CD4-positive, alpha-beta T cell treated with Interleukin-15 for 1 hour (primary cell): ENCODE measurements at regions not wholly inside any gene's neighbourhood (a gene's known extent, or its start where the extent isn't known, plus 50 kb on each side); places are given as distances from the start of the nearest gene placed in this dataset.

Source experiments
- DNase-seq: peaks from one replicate; pipeline ENCODE4 v3.0.0-alpha.2; 2020

DNA sequence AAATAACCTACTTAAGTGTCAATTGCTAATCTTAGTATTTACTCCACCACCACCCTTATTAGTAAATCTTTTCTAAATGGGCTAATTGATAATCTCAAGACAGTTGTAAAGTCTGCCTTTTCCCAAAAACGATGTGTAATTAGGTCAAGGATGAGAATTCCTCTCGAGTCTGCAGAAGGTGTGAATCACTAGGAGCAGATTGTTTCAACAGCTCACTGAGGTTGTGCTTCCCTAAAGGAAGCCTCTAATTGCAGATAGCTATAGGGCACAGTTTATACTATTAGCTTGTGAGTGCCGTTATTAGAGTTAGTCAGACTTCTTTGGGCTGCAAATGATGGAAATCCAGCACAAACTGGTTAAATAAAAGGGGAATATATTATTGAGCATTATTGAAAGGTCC lies 84.9 kb downstream of the C11orf91 start:
- DNase-seq, result no peak

DNA sequence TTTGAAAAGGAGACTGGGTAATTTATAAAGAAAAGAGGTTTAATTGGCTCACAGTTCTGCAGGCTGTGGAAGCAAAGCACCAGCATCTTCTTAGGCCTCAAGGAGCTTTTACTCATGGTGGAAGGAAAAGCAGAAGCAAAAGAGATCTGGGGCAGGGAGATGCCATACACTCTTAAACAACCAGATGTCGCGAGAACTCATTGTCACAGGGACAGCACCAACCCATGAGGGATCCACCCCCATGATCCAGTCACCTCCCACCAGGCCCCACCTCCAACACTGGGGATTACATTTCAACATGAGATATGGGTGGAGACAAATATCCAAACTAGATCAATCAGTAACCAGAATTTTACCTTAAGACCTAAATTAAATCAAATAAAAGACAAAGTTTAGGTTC lies 87.2 kb downstream of the C11orf91 start:
- no peak for DNase-seq

DNA sequence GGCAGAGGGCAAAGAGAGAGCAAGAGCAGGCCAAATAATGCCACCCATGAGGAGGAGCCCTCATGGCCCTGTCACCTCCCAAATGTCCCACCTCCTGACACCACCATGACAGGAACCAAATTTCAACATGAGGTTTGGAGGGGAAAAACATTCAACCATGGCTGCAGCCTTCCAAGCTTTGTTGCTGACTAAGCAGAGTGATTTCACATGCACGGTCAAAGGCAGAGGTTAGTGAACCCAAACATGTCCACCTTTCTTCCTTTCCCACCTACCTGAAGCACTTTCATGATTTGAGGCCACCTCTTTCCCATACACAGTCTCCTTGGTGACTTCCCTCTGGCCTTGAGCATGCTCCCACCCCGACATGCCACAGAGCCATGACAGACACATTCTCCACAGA lies 89.7 kb downstream of the C11orf91 start:
- DNase-seq, result no peak

DNA sequence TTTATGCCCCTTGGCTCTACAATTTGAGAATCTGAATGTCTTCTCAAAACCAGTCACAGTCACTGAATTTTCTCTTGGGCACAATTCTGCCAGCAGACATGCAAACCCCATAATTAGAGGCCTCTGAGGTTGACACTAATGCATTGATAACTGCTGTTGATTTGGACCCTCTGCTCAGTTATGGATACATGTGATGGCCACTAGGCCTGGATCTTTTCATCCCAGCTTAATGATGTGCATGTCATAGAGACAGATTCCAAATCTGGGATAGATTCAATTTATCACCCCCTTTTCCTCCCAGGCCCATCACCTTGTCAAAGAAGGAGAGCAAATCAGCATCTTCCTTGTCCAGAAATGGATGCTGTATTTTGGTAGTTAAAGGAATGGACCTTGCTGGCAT lies 92.2 kb downstream of the C11orf91 start:
- no peak for DNase-seq

DNA sequence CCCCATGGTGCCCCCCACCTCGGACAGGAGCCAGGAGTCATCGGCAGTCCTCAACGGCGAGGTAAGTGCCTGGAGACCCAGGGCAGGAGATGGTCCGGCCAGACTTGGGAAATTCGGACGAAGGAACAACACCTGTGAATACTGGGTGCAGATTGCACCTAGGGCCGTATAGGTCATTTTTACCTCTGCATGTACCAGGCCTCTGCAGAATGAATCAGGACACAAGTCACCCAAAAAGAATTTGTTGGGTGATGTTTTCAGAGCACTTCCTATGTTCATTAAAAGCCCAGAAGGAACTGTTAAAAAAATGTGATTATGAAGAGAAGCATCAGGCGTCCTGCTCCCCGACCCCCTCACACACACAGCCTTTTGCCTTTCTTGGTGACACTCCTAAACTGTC lies 93.9 kb downstream of the C11orf91 start:
- DNase-seq, result no peak

DNA sequence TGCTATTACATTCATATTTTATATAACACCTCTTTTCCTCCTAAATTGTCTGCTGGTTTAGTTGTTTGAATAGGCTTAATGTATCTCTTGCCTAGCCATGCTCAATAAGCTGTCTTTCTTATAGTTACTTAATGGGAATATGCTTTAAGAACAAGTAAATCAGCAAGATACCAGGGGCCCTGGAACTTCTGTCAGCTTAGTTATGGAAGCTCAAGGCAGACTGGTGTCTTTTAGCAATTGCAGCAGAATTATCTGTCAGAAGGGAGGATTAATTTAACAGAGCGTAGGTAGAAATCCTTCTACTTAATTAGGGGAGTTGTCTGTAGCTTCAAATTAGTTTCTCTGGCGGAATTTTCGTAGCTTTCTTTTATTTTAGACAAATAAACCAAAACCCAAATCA lies 94.9 kb downstream of the C11orf91 start:
- no peak for DNase-seq

DNA sequence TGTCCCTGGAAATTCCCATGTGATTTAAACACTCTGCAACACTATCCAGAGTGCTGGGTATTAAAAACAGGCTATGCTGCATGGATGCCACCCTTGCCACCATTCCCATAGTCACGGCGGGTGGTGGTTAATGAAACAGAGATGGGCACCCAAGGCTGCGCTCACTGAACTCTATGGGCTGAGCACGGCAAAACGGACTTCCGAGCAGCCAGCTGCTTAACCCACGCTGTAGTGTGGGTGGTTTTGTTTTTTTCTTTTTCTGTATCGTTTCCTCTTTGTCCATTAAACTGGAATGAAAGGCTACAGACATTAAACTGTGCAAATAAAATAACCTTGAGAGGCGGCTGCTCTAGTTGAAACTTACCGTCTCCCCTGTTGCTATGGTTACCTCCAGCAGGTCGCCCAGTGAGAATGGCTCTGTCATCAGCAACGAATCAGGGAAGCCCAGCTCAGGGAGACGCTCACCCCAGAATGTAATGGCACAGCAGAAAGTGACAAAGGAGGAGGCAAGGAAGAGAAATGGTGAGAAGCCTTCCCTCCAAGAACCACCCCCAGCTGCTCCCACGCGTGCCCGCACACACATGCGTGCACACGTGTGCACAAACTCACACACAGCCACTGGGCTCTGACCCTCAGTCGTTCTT lies 102.1 kb downstream of the C11orf91 start:
- no peak for DNase-seq

DNA sequence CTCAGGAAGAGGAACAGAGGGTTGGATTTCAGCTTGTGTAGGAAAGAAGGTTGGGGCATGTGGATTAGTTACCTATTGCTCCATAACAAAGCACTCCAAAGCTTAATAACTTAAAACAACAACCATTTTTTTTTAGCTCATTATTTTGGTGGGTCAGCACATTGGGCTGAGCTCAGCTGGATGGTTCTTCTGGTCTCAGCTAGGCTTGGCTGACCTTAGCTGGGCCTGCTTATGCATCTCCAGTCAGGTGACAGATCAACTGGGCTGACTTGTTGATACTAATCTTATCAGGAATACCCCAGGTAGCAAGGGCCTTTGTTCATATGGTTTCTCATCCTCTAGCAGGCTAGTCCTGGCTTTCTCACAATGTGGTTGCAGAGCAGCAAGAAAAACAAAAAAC lies 106.4 kb downstream of the C11orf91 start:
- DNase-seq, result no peak

DNA sequence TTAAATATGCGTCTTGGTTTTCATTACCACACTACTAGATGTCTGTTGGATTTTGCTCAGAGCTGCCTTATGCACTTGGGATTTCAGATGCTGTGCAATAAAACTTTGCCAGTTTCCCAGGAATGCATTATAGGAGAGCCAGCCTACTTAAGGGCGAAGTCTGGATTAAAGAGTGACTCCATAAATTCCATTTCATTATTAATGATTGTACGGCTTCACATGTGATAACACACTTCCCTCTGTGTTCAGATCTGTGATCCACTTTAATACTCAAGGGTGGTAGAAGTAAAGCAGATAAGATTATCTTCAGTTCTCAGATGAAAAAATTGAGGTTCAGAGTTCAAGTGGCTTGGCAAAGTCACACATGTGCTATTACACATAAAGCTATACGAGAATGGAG lies 110.2 kb downstream of the C11orf91 start:
- no peak for DNase-seq

DNA sequence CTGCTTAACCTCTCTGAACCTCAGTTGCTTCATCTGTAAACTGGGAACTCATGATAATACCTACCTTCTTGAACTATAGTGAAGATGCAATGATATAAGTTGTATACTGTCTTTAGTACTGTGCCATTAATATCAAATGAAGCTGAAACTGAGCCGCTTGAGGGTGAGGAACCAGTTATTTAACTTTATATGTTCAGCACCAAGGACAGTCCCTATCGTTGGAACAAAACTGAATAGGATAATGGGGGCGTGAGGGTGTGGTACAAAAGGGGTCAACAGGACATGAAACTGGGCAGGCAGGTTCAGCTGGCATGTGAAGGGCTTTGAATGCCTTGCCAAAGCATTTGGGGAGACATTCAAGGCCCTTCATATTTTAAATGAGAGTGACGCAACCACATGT lies 112.6 kb downstream of the C11orf91 start:
- DNase-seq, result no peak

DNA sequence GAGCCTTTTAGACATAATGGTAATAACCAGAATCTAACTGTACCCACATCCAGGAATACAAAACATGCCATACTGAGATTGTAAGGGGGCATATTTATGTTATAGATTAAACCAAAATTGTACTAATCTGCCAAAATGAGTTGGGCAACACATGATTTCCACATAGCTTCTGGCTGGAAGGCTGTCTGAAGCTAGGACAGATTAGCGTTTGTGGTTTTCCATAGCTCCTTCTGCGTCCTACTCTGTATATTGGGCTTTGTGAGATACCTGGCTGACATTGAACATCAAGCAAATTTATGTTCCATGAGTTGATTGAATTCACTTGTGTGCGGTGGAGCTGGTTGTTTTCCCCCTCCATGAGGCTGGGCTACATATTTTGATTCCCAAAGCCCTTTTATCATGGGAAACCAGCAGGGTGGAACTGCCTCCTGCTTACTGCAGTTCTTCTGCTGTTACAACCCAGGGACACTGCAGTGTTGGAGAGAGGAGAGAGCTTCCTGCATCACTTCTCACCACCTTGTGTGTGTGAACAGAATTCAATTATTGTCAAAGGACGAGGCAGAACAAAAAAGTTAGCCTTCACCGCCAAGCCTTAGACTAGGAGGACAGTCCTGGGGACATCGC lies 114.9 kb downstream of the C11orf91 start:
- DNase-seq, result no peak

DNA sequence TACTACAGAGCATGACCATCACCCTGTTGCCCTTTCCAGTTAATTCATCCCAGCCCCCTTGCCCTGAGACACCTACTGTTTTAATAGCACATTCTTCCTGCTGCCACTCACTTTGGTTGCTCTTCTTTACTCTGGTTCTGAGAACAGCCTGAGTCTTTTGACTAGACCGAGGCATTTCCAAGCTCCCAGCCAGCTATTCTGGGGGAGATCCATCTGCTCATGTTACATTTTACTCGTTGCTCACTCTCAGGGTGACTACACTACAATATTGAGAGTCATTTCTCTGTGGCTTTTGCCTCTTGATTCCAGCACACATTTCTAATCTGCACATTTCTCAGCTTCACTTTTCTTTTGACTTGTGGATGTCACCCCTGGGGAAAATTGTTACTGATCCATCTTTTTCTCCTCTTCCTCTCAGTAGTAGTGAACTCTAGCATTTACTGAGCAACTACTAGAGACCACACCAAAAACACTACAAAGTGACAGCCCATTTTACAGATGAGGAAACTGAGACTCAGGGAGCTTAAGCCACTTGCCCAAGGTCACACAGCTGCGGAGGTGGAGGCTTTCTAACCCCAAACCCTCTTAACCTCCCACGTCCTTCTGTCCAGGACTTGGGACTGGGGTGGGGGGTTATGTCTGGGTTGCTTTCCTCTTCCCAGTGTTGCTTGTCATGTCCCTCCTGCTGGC lies 117.8 kb downstream of the C11orf91 start:
- no peak for DNase-seq

DNA sequence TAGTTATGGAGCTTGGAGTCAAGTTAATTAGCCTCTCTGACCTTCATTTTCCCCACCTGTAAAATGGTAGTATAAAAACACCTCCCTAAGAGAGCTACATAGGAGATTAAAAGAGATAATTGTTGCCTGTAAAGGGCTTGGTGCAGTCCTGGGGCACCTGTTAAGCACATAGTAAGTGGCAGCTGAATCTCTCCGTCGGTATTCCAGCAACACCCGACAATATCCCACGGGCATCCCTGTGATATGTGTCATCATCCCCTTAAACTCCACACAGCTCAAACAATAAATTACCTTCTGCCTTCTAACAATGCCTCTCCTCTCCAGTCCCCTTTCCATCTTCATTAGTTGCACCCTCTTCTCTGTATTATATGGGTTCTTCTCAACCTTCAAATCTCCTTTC lies 121.5 kb downstream of the C11orf91 start:
- no peak for DNase-seq

DNA sequence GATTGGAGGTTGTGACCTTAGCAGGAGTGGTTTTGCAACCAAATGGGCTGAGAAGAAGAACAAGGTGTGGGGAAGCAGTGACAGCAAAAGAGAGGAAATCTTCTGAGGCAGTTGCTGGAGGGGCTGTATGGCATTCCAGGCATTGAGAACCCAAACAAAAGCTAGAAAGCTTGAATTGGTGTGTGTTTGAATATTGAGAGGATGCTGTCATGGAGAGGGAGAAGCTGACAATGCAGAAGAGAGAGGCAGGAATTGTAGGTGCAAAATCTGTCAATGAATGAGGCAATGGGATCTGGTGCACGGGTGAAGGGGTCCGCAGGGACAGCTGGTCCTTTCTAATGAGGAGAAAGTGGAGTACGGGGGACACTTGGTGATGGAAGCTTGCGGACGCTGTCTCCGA lies 123.4 kb downstream of the C11orf91 start:
- no peak for DNase-seq

DNA sequence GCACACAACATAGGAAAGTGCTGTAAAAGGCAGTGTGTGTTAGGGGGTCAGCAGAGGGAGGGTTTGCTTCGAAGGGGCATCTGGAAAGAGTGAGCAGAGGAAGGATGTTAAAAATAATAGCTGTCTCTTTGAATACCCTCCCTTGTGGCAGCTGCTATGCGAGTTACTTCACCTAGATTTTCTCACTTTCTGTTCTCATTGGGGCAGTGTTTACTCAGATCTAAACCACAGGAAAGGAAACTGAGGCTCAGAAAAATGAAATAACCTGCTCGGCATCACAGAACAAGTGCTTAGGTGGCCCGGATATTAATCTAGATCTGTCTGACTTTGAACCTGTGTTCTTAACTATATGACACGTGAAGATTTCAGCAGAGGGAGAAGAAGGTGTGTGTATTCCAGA lies 125.3 kb downstream of the C11orf91 start:
- DNase-seq, result no peak

DNA sequence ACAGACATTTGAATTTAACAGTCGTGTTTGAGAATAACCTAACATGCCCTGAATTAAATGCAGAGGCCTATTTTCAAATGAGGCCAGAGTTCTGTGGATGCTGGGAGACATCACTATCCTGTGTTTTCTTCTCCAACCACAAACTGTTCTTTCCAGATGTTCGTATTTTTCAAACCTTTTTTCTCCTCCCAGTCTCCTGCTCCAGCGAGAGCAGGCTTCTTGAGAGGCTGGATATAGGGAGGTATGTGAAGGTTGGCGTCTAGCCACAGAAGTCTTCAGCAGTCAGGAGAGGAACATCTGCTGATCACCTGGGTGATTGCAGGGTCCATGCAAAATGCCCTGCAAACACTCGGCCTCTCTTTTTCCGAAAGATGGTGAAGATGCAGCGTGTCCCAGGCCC lies 126.3 kb downstream of the C11orf91 start:
- DNase-seq, result no peak

DNA sequence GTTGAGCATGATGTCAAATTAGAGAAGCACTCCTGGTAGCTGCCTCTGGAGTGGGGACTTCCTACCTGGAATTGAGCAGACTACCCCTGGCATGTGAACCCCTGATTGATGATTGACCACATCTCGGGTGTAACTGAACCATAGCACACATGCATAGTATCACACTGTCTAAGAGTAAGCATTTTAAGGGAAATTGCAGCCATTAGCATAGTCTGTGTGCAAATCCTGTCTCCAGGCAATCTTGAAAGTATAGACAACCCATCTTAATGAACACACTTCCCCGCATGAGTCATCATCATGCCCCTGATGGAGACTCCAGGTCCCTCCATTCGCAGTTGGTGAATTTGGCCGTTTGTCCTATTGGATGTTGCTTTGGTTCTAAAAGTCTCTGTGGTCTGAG lies 131.3 kb downstream of the C11orf91 start:
- no peak for DNase-seq

DNA sequence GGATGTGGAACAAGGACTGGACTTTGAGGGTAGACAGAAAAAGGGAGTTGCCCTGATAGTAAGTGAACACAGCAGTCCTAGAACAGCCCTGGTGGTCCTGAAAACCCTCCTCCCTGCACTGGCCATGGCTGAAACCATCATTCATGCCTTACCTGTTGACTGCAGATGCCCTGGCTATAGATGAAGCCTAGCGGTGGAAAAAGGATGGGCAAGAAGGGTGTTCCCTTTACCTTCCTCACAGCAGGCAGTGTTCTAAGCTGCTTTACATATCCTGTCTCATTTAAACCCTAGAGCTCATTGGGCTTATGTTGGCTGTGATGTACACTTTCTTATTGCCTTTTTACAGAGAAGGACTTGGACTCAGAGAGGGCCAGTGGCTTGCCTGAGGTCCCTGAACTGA lies 133.6 kb downstream of the C11orf91 start:
- DNase-seq, result no peak

DNA sequence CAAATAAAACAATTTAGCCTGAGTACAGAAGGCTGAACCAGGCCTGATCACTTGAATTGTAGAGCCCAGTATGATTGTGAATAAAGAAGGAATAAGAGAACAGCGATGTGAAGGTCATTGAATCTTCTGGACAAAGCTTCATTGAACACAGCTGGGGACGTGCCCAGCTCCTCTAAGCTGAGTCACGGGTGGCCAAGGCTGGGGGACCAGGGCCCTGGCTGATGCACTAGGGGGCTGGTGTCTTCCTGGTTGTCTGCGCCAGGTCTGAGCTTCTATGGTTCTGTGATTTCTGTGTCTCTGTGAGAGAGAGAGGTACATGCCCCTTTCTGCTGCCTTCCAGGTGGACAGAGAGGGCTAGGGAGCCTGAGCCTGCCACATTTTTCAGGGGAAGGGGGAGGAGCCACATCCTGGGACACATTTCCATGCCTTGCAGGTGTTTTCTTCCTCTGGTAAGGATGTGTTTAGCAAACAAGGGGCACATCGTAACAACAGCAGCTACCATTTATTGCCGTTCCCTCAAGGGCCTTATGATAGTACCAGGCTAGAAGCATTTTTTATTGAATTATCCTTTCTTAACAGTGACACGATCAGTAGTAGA lies 135.7 kb downstream of the C11orf91 start:
- DNase-seq, result no peak

DNA sequence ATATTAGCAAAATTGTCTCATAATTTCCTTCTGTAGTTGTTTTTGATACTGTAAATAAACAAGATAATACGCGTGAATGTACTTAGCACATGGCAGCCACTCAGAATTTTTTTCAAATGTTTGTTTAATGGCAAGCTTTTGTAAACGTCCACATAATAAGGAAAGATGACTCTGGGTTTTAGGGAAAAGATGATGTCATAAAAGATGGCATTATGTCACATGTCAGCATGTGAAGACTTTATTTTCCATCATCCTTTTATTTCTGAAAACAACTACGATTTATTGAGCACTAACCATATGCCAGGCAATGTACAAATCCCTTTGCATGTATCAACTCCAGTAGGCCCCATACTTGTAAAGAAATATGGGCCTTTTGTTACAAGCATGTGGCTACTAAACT lies 139.9 kb downstream of the C11orf91 start:
- DNase-seq, result no peak

DNA sequence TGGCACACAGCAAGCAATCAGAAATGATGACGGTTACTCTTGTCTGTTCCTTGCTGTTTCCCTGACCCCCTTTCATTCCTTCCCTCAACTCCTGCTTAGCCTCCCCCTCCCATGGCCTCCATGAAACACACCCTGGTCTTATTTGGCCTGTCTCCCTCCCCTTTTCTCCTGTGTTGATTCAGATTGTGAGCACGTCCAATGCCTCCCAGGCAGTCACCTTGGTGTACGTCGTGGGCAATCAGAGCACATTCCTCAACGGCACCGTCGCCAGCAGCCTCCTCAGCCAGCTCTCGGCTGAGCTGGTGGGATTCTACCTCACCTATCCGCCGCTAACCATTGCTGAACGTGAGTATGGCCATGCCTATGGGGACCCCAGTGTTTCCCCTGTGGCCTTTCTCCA lies 141.1 kb downstream of the C11orf91 start:
- DNase-seq, result no peak

DNA sequence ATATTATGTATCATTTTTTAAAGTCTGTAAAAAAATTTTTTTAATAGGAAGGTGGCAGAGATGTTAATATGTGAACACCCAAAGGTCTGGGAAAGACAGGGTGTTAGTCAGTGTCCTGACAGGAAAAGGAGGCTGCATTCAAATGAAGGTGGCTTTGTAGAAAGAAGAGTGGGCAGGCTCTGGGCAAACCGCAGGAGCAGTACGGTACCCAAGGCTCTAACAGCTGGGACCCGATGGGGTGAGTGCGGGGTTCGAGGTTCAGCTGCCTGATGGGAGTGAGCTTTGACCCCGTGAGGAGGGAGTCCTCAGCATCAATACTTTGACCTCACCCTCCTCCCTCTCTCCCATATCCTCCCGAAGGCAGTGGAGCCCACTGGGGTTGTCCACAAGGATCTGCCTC lies 142.5 kb downstream of the C11orf91 start:
- no peak for DNase-seq

DNA sequence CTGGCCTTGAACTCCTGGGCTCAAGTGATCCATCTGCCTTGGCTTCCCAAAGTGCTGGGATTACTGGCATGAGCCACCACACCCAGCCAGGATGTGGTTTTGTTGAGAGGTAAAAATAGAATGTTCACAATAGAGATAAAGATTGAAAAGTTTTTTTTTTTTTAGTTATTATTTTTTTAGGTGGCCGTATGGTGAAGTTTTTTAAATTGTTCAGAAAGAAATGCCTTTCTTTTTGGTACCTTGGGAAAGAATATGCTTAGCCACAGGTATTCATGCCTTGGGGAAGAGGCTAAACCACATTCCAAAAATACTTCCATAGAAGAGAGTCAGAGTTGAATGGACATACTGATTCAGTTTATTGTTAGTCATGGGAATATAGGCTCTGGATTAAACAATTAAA lies 143.4 kb downstream of the C11orf91 start:
- no peak for DNase-seq

DNA sequence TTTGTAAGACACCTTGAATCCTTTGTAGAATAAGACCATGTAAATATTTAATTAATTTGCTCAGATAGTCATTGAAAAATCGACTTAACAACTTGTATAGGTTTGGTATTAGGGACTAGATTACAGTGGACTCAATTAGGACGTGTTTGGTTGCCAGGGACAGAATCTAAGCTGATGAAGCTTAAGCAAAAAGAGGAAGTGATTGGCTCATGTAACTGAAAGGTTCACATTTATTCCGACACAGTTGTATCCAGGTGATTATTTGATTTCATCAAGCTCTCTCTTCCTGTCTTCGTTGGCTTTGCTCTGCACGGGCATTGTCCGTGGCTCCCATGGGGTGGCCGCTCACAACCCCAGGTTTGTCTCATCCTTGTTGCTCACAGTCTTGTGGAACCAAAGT lies 146.4 kb downstream of the C11orf91 start:
- DNase-seq, result no peak
